ENCODE measurements at regions not wholly inside any gene's neighbourhood (a gene's known extent, or its start where the extent isn't known, plus 50 kb on each side); places are given as distances from the start of the nearest gene placed in this dataset.

DNA sequence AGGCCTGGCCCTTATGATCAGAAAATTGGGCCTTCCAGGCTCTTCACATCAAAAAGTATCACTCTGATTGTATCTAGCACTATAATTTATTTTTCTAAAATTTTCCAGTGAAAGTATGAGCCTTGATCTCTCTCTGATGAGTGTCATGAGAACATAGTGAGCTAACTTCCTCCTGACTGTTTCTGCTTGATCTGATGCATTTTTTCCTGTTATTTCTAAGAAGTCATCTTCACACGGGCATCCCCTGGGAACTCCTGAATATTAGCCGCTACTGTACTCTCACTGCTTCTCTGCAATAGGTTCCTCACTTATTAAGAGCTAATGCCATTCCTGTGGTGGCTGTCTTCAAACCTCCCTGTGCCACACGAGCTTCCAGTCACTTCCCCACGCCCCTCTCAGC lies 63.1 kb upstream of the ZPBP start:
- Histone ChIP-seq H3K4me3 (ENCODE audit: control insufficient read depth in 2 of 3, extremely low read depth in 1 of 3, insufficient read depth in 2 of 3, low read depth in 1 of 3, low read length in 3 of 3) (no peak overlapping the region), H3K36me3 (ENCODE audit: control insufficient read depth in 2 of 2, extremely low read depth in 1 of 2, insufficient read depth in 2 of 2, low read length in 2 of 2) (no peaks in the 10 kb centered on the region), H4K20me1 (ENCODE audit: control insufficient read depth, extremely low read depth, insufficient read depth, low read length) (no peaks in the 10 kb centered on the region), H2AFZ (ENCODE audit: control insufficient read depth, low read length) (no peak overlapping the region), H3K4me2 (ENCODE audit: control insufficient read depth, extremely low read depth, insufficient read depth, low read depth, low read length) (no peak overlapping the region), H3K9ac (ENCODE audit: control insufficient read depth, extremely low read depth, insufficient read depth, low read length) (no peak overlapping the region), H3K9me1 (ENCODE audit: control insufficient read depth, extremely low read depth, insufficient read depth, low read length) (no peaks in the 10 kb centered on the region), H3K27ac (ENCODE audit: control insufficient read depth, insufficient read depth, low read length) (no peak overlapping the region), H3K27me3 (ENCODE audit: control insufficient read depth, extremely low read depth, insufficient read depth, low read length) (no peaks in the 10 kb centered on the region), H3K9me3 (ENCODE audit: control insufficient read depth, low read depth, low read length) (no peaks in the 10 kb centered on the region), H3K79me2 (ENCODE audit: control insufficient read depth, insufficient read depth, low read length) (no peaks in the 10 kb centered on the region), H3K4me1 (ENCODE audit: control insufficient read depth, extremely low read depth, insufficient read depth, low read length) (no peaks in the 10 kb centered on the region)
- FAIRE-seq (no peak), DNase-seq (ENCODE audit: low read depth, low spot score) (no peak)
- dilution Hi-C loops (cut with MboI; ENCODE audit: extremely low pct_ligation_motif_present, low sequenced_read_pairs), result no loop called here
- TF ChIP-seq, protein P1, sequence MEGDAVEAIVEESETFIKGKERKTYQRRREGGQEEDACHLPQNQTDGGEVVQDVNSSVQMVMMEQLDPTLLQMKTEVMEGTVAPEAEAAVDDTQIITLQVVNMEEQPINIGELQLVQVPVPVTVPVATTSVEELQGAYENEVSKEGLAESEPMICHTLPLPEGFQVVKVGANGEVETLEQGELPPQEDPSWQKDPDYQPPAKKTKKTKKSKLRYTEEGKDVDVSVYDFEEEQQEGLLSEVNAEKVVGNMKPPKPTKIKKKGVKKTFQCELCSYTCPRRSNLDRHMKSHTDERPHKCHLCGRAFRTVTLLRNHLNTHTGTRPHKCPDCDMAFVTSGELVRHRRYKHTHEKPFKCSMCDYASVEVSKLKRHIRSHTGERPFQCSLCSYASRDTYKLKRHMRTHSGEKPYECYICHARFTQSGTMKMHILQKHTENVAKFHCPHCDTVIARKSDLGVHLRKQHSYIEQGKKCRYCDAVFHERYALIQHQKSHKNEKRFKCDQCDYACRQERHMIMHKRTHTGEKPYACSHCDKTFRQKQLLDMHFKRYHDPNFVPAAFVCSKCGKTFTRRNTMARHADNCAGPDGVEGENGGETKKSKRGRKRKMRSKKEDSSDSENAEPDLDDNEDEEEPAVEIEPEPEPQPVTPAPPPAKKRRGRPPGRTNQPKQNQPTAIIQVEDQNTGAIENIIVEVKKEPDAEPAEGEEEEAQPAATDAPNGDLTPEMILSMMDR (optimal IDR thresholded peaks at IDR 0.05 in 1 of 3, IDR thresholded peaks at IDR 0.05 in 1 of 3, conservative IDR thresholded peaks at IDR 0.05 in 1 of 3; ENCODE audit: extremely low read depth in 1 of 3, insufficient read depth in 2 of 3, low read length in 3 of 3), result no peak
- no peak for TF ChIP-seq EZH2 (IDR thresholded peaks at IDR 0.05; ENCODE audit: low read length)

DNA sequence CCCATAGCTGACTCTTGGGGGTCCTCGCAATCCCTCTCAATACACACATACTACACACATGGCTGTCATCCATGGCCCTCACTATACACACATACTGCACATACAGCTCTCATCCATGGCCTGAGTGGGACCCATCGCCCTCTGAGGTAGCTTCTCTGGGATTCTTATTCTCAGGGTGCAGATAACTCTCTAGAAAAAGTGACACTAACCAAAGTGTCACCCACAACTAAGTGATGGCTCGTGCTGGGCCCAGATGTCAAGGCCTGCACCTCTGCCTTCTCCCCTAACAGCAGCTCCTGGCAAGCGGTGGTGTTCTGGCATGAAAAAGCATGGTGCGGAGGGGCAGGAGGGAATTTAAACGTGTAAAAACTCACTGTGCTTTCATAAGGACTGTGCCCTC lies 62.7 kb upstream of the ZPBP start:
- H3K79me2 ChIP-seq (ENCODE audit: control insufficient read depth, insufficient read depth, low read length), result no peaks in the 10 kb centered on the region
- no peak overlapping the region for H2AFZ ChIP-seq (ENCODE audit: control insufficient read depth, low read length)
- no peak for DNase-seq (ENCODE audit: low read depth, low spot score)
- dilution Hi-C loops (cut with MboI; ENCODE audit: extremely low pct_ligation_motif_present, low sequenced_read_pairs), result no loop called here
- H3K4me1 ChIP-seq (ENCODE audit: control insufficient read depth, extremely low read depth, insufficient read depth, low read length), result no peaks in the 10 kb centered on the region
- H3K36me3 ChIP-seq (ENCODE audit: control insufficient read depth in 2 of 2, extremely low read depth in 1 of 2, insufficient read depth in 2 of 2, low read length in 2 of 2), result no peaks in the 10 kb centered on the region
- no peaks in the 10 kb centered on the region for H3K27me3 ChIP-seq (ENCODE audit: control insufficient read depth, extremely low read depth, insufficient read depth, low read length)
- H3K4me3 ChIP-seq (ENCODE audit: control insufficient read depth in 2 of 3, extremely low read depth in 1 of 3, insufficient read depth in 2 of 3, low read depth in 1 of 3, low read length in 3 of 3), result no peak overlapping the region
- H3K27ac ChIP-seq (ENCODE audit: control insufficient read depth, insufficient read depth, low read length), result no peak overlapping the region
- H3K9ac ChIP-seq (ENCODE audit: control insufficient read depth, extremely low read depth, insufficient read depth, low read length), result no peak overlapping the region
- no peaks in the 10 kb centered on the region for H3K9me3 ChIP-seq (ENCODE audit: control insufficient read depth, low read depth, low read length)
- H3K4me2 ChIP-seq (ENCODE audit: control insufficient read depth, extremely low read depth, insufficient read depth, low read depth, low read length), result no peak overlapping the region
- H3K9me1 ChIP-seq (ENCODE audit: control insufficient read depth, extremely low read depth, insufficient read depth, low read length), result no peaks in the 10 kb centered on the region
- no peaks in the 10 kb centered on the region for H4K20me1 ChIP-seq (ENCODE audit: control insufficient read depth, extremely low read depth, insufficient read depth, low read length)
- no peak for FAIRE-seq
- TF ChIP-seq, protein P1 (optimal IDR thresholded peaks at IDR 0.05 in 1 of 3, IDR thresholded peaks at IDR 0.05 in 1 of 3, conservative IDR thresholded peaks at IDR 0.05 in 1 of 3; ENCODE audit: extremely low read depth in 1 of 3, insufficient read depth in 2 of 3, low read length in 3 of 3), result no peak
- TF ChIP-seq EZH2 (IDR thresholded peaks at IDR 0.05; ENCODE audit: low read length), result no peak

Data from keratinocyte (primary cell).